PC-9 (cell line): ENCODE measurements at regions not wholly inside any gene's neighbourhood (a gene's known extent, or its start where the extent isn't known, plus 50 kb on each side); places are given as distances from the start of the nearest gene placed in this dataset.

Experiments
- BruUV-seq: library from RNA; stranded (reverse); fragments of 400-500 nt; replicated peaks from 2 replicates; lab custom pipeline; 2021; lab: Mats Ljungman, UMichigan
- CTCF ChIA-PET: fragments of 300-600 bp; sonication (Branson Sonifier 250); formaldehyde crosslinking; loops from one replicate; lab custom pipeline; 2022; ENCODE audit warnings: antibody characterized with exemption; lab: Charles Lee
- POLR2A ChIA-PET: fragments of 300-600 bp; sonication (Branson Sonifier 250); formaldehyde crosslinking; loops from one replicate; lab custom pipeline; 2022; ENCODE audit warnings: antibody characterized with exemption; ENCODE audit not compliant: unreplicated experiment; lab: Charles Lee
- DNase-seq, 2 experiments: peaks; one replicate each; pipeline versions ENCODE4 v3.0.0 to v3.0.0-alpha.2; 2015 to 2022; ENCODE audit warnings: mixed read lengths in 1 of 2
- H2AFZ ChIP-seq: fragments of 200-600 bp; sonication (generic); 2 replicates; pipeline ENCODE4 v1.8.1; 2017; ENCODE audit warnings: antibody characterized with exemption
- H3F3A ChIP-seq: fragments of 200-600 bp; sonication (generic); 2 replicates; pipeline ENCODE4 v1.8.1; 2017; ENCODE audit warnings: antibody characterized with exemption, mild to moderate bottlenecking, low read depth; ENCODE audit not compliant: insufficient read depth
- H3K27ac ChIP-seq: fragments of 200-600 bp; sonication (generic); 2 replicates; pipeline ENCODE4 v1.6.1; 2016; ENCODE audit warnings: mixed run types
- H3K27me3 ChIP-seq: fragments of 200-600 bp; sonication (generic); 2 replicates; pipeline ENCODE4 v1.6.1; 2016; ENCODE audit warnings: low read depth, mixed run types; ENCODE audit not compliant: insufficient read depth
- H3K36me3 ChIP-seq: fragments of 200-600 bp; sonication (generic); 2 replicates; pipeline ENCODE4 v1.6.1; 2016; ENCODE audit warnings: low read depth, mixed run types
- H3K4me1 ChIP-seq: fragments of 200-600 bp; sonication (generic); replicated peaks from 2 replicates; pipeline ENCODE4 v1.6.1; 2016; ENCODE audit warnings: mixed run types; ENCODE audit not compliant: insufficient read depth
- H3K4me2 ChIP-seq: fragments of 200-600 bp; sonication (generic); 2 replicates; pipeline ENCODE4 v1.6.1; 2017; ENCODE audit warnings: mixed run types
- H3K4me3 ChIP-seq: fragments of 200-600 bp; sonication (generic); 2 replicates; pipeline ENCODE4 v1.6.1; 2016; ENCODE audit warnings: mixed run types
- H3K79me2 ChIP-seq: fragments of 200-600 bp; sonication (generic); 2 replicates; pipeline ENCODE4 v1.6.1; 2017; ENCODE audit warnings: low read depth, mixed run types
- H3K9me2 ChIP-seq: fragments of 200-600 bp; sonication (generic); 2 replicates; pipeline ENCODE4 v1.8.1; 2017; ENCODE audit warnings: mild to moderate bottlenecking; ENCODE audit not compliant: insufficient read depth
- H3K9me3 ChIP-seq: fragments of 200-600 bp; sonication (generic); 2 replicates; pipeline ENCODE4 v1.8.1; 2016; ENCODE audit warnings: low read depth; ENCODE audit not compliant: insufficient read depth
- H4K20me1 ChIP-seq: fragments of 200-600 bp; sonication (generic); 2 replicates; pipeline ENCODE4 v1.8.1; 2017; ENCODE audit not compliant: insufficient read depth
- CTCF ChIP-seq: fragments of 200-600 bp; sonication (generic); conservative IDR thresholded peaks from 2 replicates; pipeline ENCODE4 v1.6.1; 2017; ENCODE audit warnings: mixed run types, antibody characterized with exemption, mild to moderate bottlenecking, moderate library complexity
- EZH2 ChIP-seq: fragments of 200-600 bp; sonication (generic); IDR thresholded peaks from 2 replicates; pipeline ENCODE4 v1.8.0; 2017; ENCODE audit warnings: antibody characterized with exemption, low read depth
- intact Hi-C: fragments of 100-400 bp; cut with micrococcal nuclease; formaldehyde crosslinking; loops from one replicate; pipeline ENCODE4 v1.10.0; 2022; ENCODE audit not compliant: unreplicated experiment

GRCh38 chr7:46720761-46721160 lies 799.7 kb upstream of the IGFBP3 start:
- no peak overlapping the region for H2AFZ ChIP-seq
- no peaks in the 10 kb centered on the region for H3K4me1 ChIP-seq
- H3K27me3 ChIP-seq = no peaks in the 10 kb centered on the region
- H3K36me3 ChIP-seq = no peaks in the 10 kb centered on the region
- no peak for DNase-seq
- H3F3A ChIP-seq = no peaks in the 10 kb centered on the region
- H3K79me2 ChIP-seq = no peaks in the 10 kb centered on the region
- no peaks in the 10 kb centered on the region for H3K9me3 ChIP-seq
- H3K27ac ChIP-seq = no peak overlapping the region
- no peaks in the 10 kb centered on the region for H3K9me2 ChIP-seq
- no TSS peak for BruUV-seq
- no peak for TF ChIP-seq CTCF
- no peak for TF ChIP-seq EZH2
- H3K4me3 ChIP-seq = no peak overlapping the region
- no peaks in the 10 kb centered on the region for H4K20me1 ChIP-seq
- CTCF ChIA-PET = no interaction called here
- POLR2A ChIA-PET = interaction anchor here (0.8 kb wide), 1 partner anchor 1163 kb away, joined by 3 read pairs; no protein-coding TSS in a partner anchor
- intact Hi-C loops = no loop called here
- H3K4me2 ChIP-seq = no peak overlapping the region

GRCh38 chr7:46719616-46720015 lies 798.5 kb upstream of the IGFBP3 start:
- ChIA-PET POLR2A (no interaction called here), CTCF (no interaction called here)
- no peaks in the 10 kb centered on the region for H3K36me3 ChIP-seq
- no peaks in the 10 kb centered on the region for H3F3A ChIP-seq
- no peaks in the 10 kb centered on the region for H3K9me3 ChIP-seq
- no peaks in the 10 kb centered on the region for H4K20me1 ChIP-seq
- H3K4me1 ChIP-seq = no peaks in the 10 kb centered on the region
- DNase-seq = no peak
- H3K27ac ChIP-seq = no peak overlapping the region
- H2AFZ ChIP-seq = no peak overlapping the region
- no peaks in the 10 kb centered on the region for H3K9me2 ChIP-seq
- TF ChIP-seq CTCF (no peak), EZH2 (no peak)
- H3K27me3 ChIP-seq = no peaks in the 10 kb centered on the region
- intact Hi-C loops = no loop called here
- no peak overlapping the region for H3K4me2 ChIP-seq
- BruUV-seq = no TSS peak
- H3K4me3 ChIP-seq = no peak overlapping the region
- H3K79me2 ChIP-seq = no peaks in the 10 kb centered on the region

GRCh38 chr7:46716926-46717325 lies 795.9 kb upstream of the IGFBP3 start:
- Histone ChIP-seq H3F3A (no peaks in the 10 kb centered on the region), H2AFZ (no peak overlapping the region), H3K4me2 (no peak overlapping the region), H3K27me3 (no peaks in the 10 kb centered on the region), H3K9me2 (no peaks in the 10 kb centered on the region), H3K9me3 (no peaks in the 10 kb centered on the region), H3K4me3 (no peak overlapping the region), H3K79me2 (no peaks in the 10 kb centered on the region), H4K20me1 (no peaks in the 10 kb centered on the region), H3K27ac (no peak overlapping the region), H3K4me1 (no peaks in the 10 kb centered on the region), H3K36me3 (no peaks in the 10 kb centered on the region)
- intact Hi-C loops = no loop called here
- ChIA-PET CTCF (no interaction called here), POLR2A (no interaction called here)
- TF ChIP-seq CTCF = no peak
- TF ChIP-seq EZH2 = no peak
- no peak for DNase-seq
- no TSS peak for BruUV-seq
